ENCODE measurements at regions not wholly inside any gene's neighbourhood (a gene's known extent, or its start where the extent isn't known, plus 50 kb on each side); places are given as distances from the start of the nearest gene placed in this dataset.

DNA sequence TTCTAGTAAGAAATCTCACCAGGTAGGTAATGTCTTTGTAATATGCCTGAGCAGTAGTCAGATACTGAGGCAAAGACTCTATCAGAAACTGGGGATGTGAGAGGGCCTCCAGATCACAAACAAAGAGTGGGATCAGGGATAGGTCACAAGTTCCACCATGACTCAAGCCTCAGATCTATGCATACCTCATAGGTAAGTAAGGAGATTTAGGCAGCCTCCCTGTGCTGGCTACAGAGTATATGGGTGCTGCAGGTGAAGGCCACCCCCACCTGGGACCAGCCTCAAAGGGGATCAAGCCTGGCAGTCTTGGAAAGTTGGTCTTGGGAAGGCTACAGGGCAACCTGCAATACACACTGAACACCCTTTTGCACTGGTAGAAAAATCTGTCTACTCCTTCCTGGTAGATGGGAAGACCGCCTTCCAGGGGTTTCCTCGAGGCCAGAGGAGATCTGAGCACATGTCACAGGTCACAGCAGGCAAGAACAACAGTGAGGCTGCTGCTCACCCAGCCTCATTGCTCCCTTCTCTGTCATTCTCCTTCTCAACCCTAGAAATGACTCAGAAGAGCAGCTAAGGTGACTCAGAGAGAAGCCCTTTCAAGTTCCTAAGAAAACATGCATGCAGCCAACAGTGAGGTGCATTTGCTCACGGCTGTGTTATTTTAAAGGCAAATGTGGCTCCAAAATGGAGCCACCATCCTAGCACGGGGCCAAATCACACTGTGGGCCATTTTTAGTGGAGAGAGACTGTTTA, 143.4 kb upstream of the CDKN3 start:
- Mint-ChIP-seq H3K4me1 (no peaks in the 10 kb centered on the region), H3K9me3 (no peaks in the 10 kb centered on the region), H3K27ac (no peak overlapping the region), H3K4me3 (no peak overlapping the region), H3K27me3 (ENCODE audit: low read depth in 2 of 2) (peaks cover 0 to 2% of the 10 kb centered on the region in 2 donors), H3K36me3 (no peaks in the 10 kb centered on the region)
- no peaks in the 10 kb centered on the region for H3K27me3 ChIP-seq (ENCODE audit: control insufficient read depth, insufficient read depth, low read length)
- no peak overlapping the region for H3K4me3 ChIP-seq (ENCODE audit: low read length)
- WGBS (ENCODE audit: insufficient coverage): 70% methylated on average over 4 of the region's 4 CpGs
- DNase-seq (no peak), ATAC-seq (no peak)
- no peak overlapping the region for H3K27ac ChIP-seq (ENCODE audit: low read length)
- H3K4me1 ChIP-seq (ENCODE audit: control insufficient read depth, insufficient read depth, low read length): no peaks in the 10 kb centered on the region
- no peaks in the 10 kb centered on the region for H3K36me3 ChIP-seq (ENCODE audit: control insufficient read depth, insufficient read depth, low read length)
- H3K9me3 ChIP-seq (ENCODE audit: control insufficient read depth, insufficient read depth, low read length): no peaks in the 10 kb centered on the region
- TF ChIP-seq, protein P1, sequence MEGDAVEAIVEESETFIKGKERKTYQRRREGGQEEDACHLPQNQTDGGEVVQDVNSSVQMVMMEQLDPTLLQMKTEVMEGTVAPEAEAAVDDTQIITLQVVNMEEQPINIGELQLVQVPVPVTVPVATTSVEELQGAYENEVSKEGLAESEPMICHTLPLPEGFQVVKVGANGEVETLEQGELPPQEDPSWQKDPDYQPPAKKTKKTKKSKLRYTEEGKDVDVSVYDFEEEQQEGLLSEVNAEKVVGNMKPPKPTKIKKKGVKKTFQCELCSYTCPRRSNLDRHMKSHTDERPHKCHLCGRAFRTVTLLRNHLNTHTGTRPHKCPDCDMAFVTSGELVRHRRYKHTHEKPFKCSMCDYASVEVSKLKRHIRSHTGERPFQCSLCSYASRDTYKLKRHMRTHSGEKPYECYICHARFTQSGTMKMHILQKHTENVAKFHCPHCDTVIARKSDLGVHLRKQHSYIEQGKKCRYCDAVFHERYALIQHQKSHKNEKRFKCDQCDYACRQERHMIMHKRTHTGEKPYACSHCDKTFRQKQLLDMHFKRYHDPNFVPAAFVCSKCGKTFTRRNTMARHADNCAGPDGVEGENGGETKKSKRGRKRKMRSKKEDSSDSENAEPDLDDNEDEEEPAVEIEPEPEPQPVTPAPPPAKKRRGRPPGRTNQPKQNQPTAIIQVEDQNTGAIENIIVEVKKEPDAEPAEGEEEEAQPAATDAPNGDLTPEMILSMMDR (IDR thresholded peaks at IDR 0.05): no peak
- intact Hi-C loops (cut with micrococcal nuclease): no loop called here

DNA sequence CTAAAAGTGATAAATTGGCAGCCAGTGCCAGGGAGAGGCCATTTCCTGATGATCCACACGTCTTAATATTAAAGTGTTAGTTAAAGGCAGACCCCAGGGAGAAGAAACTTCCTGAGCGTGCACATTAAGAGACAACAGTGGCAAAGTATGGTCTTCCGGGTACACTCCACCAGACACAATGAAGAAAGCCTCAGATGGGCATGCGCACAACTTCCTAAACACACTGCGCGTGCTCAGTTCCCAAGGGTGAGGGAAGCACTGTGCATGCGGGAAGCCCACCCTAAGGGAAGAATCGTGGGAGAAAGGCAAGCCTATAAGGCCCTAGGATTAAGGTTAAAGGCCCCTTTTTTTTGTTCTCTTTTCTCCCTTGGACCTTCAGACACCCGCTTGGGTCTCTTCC, 140.7 kb upstream of the CDKN3 start:
- Histone ChIP-seq H3K36me3 (ENCODE audit: control insufficient read depth, insufficient read depth, low read length) (no peaks in the 10 kb centered on the region), H3K4me1 (ENCODE audit: control insufficient read depth, insufficient read depth, low read length) (no peaks in the 10 kb centered on the region), H3K4me3 (ENCODE audit: low read length) (no peak overlapping the region), H3K27me3 (ENCODE audit: control insufficient read depth, insufficient read depth, low read length) (no peaks in the 10 kb centered on the region), H3K9me3 (ENCODE audit: control insufficient read depth, insufficient read depth, low read length) (no peaks in the 10 kb centered on the region), H3K27ac (ENCODE audit: low read length) (no peak overlapping the region)
- ATAC-seq (no peak), DNase-seq (no peak)
- no peaks in the 10 kb centered on the region for H3K36me3 Mint-ChIP-seq
- 86% methylated on average over 9 of the region's 9 CpGs for WGBS (ENCODE audit: insufficient coverage)
- TF ChIP-seq, protein P1 (IDR thresholded peaks at IDR 0.05): no peak
- H3K27ac Mint-ChIP-seq: no peak overlapping the region
- H3K4me1 Mint-ChIP-seq: no peaks in the 10 kb centered on the region
- intact Hi-C loops (cut with micrococcal nuclease): no loop called here
- no peak overlapping the region for H3K4me3 Mint-ChIP-seq
- H3K9me3 Mint-ChIP-seq: no peaks in the 10 kb centered on the region
- peaks cover 0 to 3% of the 10 kb centered on the region in 2 donors for H3K27me3 Mint-ChIP-seq (ENCODE audit: low read depth in 2 of 2)

- Mint-ChIP-seq H3K36me3 (no peaks in the 10 kb centered on the region), H3K27ac (no peak overlapping the region), H3K4me1 (no peaks in the 10 kb centered on the region), H3K9me3 (no peaks in the 10 kb centered on the region), H3K27me3 (ENCODE audit: low read depth in 2 of 2) (peaks cover 6 to 8% of the 10 kb centered on the region in 2 donors), H3K4me3 (no peak overlapping the region)
- TF ChIP-seq, protein P1 (IDR thresholded peaks at IDR 0.05): no peak
- no peak for ATAC-seq
- Histone ChIP-seq H3K9me3 (ENCODE audit: control insufficient read depth, insufficient read depth, low read length) (no peaks in the 10 kb centered on the region), H3K36me3 (ENCODE audit: control insufficient read depth, insufficient read depth, low read length) (no peaks in the 10 kb centered on the region), H3K27ac (ENCODE audit: low read length) (no peak overlapping the region), H3K27me3 (ENCODE audit: control insufficient read depth, insufficient read depth, low read length) (no peaks in the 10 kb centered on the region), H3K4me1 (ENCODE audit: control insufficient read depth, insufficient read depth, low read length) (no peaks in the 10 kb centered on the region), H3K4me3 (ENCODE audit: low read length) (no peak overlapping the region)
- 67% methylated on average over 3 of the region's 3 CpGs for WGBS (ENCODE audit: insufficient coverage)
- intact Hi-C loops (cut with micrococcal nuclease): no loop called here
- no peak for DNase-seq
These were observed 139.4 kb upstream of the CDKN3 start for GRCh38 chr14:54257424-54257823.

DNA sequence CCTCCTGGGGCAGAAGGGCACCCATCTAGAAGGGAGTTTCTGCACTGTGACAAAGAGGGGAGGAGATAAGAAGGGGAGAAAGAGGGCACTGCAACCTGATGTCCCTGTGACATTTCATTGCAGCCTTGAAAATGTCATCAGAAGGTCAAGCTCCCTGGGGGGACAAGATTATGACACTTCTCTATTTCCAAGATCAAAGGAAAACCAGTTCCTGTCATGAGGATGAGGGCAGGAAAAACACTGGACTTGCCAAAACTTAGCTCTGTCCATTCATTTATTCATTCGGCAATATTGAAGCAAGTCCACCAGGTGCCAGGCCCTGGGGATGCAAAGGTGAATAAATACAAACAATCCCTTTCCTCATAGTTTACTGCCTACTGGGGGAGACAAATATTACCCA, 138.4 kb upstream of the CDKN3 start:
- intact Hi-C loops (cut with micrococcal nuclease): no loop called here
- Histone ChIP-seq H3K27ac (ENCODE audit: low read length) (no peak overlapping the region), H3K9me3 (ENCODE audit: control insufficient read depth, insufficient read depth, low read length) (no peaks in the 10 kb centered on the region), H3K4me1 (ENCODE audit: control insufficient read depth, insufficient read depth, low read length) (no peaks in the 10 kb centered on the region), H3K27me3 (ENCODE audit: control insufficient read depth, insufficient read depth, low read length) (no peaks in the 10 kb centered on the region), H3K4me3 (ENCODE audit: low read length) (no peak overlapping the region), H3K36me3 (ENCODE audit: control insufficient read depth, insufficient read depth, low read length) (no peaks in the 10 kb centered on the region)
- Mint-ChIP-seq H3K9me3 (no peaks in the 10 kb centered on the region), H3K4me3 (no peak overlapping the region), H3K4me1 (no peaks in the 10 kb centered on the region), H3K27ac (no peak overlapping the region), H3K36me3 (no peaks in the 10 kb centered on the region), H3K27me3 (ENCODE audit: low read depth in 2 of 2) (peaks cover 7 to 18% of the 10 kb centered on the region in 2 donors)
- TF ChIP-seq, protein P1 (IDR thresholded peaks at IDR 0.05): no peak
- ATAC-seq (no peak), DNase-seq (no peak)
- 88% methylated on average over 1 of the region's 1 CpG for WGBS (ENCODE audit: insufficient coverage)
